H1 (cell line): ENCODE measurements at regions not wholly inside any gene's neighbourhood (a gene's known extent, or its start where the extent isn't known, plus 50 kb on each side); places are given as distances from the start of the nearest gene placed in this dataset.

ENCODE experiments used
- CTCF ChIA-PET: fragments of 300-600 bp; sonication (Branson Sonifier 250); formaldehyde crosslinking; loops from one replicate; lab custom pipeline; 2021; ENCODE audit not compliant: partially characterized antibody; lab: Charles Lee
- POLR2A ChIA-PET: fragments of 300-600 bp; sonication (Branson Sonifier 250); formaldehyde crosslinking; loops from one replicate; lab custom pipeline; 2021; ENCODE audit warnings: inconsistent platforms; ENCODE audit not compliant: partially characterized antibody; lab: Charles Lee
- DNase-seq, 2 experiments: peaks; one replicate each; pipeline versions ENCODE4 v3.0.0 to v3.0.0-alpha.2; 2010 to 2022; ENCODE audit warnings: low spot score in 2 of 2, low read depth in 1 of 2, mixed read lengths in 1 of 2
- FAIRE-seq: peaks from 2 replicates; lab custom pipeline; 2011; peaks lifted over from hg19 to GRCh38; lab: Jason Lieb, UNC
- H2AFZ ChIP-seq: 2 replicates; pipeline ENCODE4 v1.8.1; 2012; ENCODE audit warnings: low read length, inconsistent platforms
- H2AK5ac ChIP-seq: 2 replicates; pipeline ENCODE4 v1.6.1; 2013; ENCODE audit warnings: low read depth, low read length
- H2BK120ac ChIP-seq: replicated peaks from 2 replicates; pipeline ENCODE3; 2013; ENCODE audit warnings: low read depth, low read length, inconsistent platforms
- H2BK12ac ChIP-seq: 2 replicates; pipeline ENCODE4 v1.6.1; 2013; ENCODE audit warnings: low read depth, low read length
- H2BK15ac ChIP-seq: 2 replicates; pipeline ENCODE4 v1.6.1; 2013; ENCODE audit warnings: low read length
- H2BK20ac ChIP-seq: 2 replicates; pipeline ENCODE4 v1.6.1; 2013; ENCODE audit warnings: low read length
- H2BK5ac ChIP-seq: 2 replicates; pipeline ENCODE4 v1.6.1; 2013; ENCODE audit warnings: low read depth, low read length
- H3K14ac ChIP-seq: 2 replicates; pipeline ENCODE4 v1.6.1; 2013; ENCODE audit warnings: inconsistent platforms; ENCODE audit not compliant: insufficient read length
- H3K18ac ChIP-seq: 2 replicates; pipeline ENCODE4 v1.6.1; 2013; ENCODE audit warnings: low read length; ENCODE audit errors: extremely low read depth
- H3K23ac ChIP-seq: 2 replicates; pipeline ENCODE4 v1.6.1; 2013; ENCODE audit warnings: inconsistent platforms; ENCODE audit not compliant: insufficient read length
- H3K23me2 ChIP-seq: 2 replicates; pipeline ENCODE4 v1.6.1; 2013; ENCODE audit warnings: low read depth, low read length
- H3K27ac ChIP-seq: 2 replicates; pipeline ENCODE4 v1.6.1; 2011; ENCODE audit warnings: low read depth, low read length, inconsistent platforms
- H3K27me3 ChIP-seq, 4 experiments: replicated peaks in 1 of 4; 1 replicate in 1 of 4; 2 replicates in 3 of 4; pipeline versions ENCODE4 v1.6.1 to v1.8.1; 2011 to 2013; ENCODE audit warnings: low read length in 3 of 4, mild to moderate bottlenecking in 3 of 4, inconsistent platforms in 2 of 4, mixed read lengths in 2 of 4, moderate library complexity in 1 of 4; ENCODE audit not compliant: control insufficient read depth in 3 of 4, insufficient read depth in 3 of 4; ENCODE audit errors: extremely low read depth in 1 of 4
- H3K36me3 ChIP-seq, 4 experiments: 2 replicates each; pipeline versions ENCODE4 v1.6.1 to v1.8.1; 2011 to 2013; ENCODE audit warnings: mild to moderate bottlenecking in 4 of 4, low read length in 3 of 4, moderate library complexity in 2 of 4, control low read depth in 1 of 4, inconsistent platforms in 1 of 4; ENCODE audit not compliant: insufficient read depth in 4 of 4, control insufficient read depth in 2 of 4
- H3K4ac ChIP-seq: replicated peaks from 2 replicates; pipeline ENCODE3; 2013; ENCODE audit warnings: low read length, low read depth, mixed read lengths, inconsistent platforms; ENCODE audit not compliant: insufficient read length
- H3K4me1 ChIP-seq, 4 experiments: replicated peaks in 1 of 4; 1 replicate in 1 of 4; 2 replicates in 3 of 4; pipeline versions ENCODE4 v1.6.1 to v1.8.1; 2011 to 2013; ENCODE audit warnings: low read length in 3 of 4, inconsistent platforms in 2 of 4, mixed read lengths in 1 of 4; ENCODE audit not compliant: insufficient read depth in 4 of 4, control insufficient read depth in 3 of 4
- H3K4me2 ChIP-seq, 2 experiments: 2 replicates each; pipeline versions ENCODE4 v1.6.1 to v1.8.1; 2011 to 2013; ENCODE audit warnings: low read depth in 2 of 2, low read length in 2 of 2, control low read depth in 1 of 2, inconsistent platforms in 1 of 2, mild to moderate bottlenecking in 1 of 2; ENCODE audit not compliant: insufficient read depth in 1 of 2
- H3K4me3 ChIP-seq, 4 experiments: fragments of 200-600, 300-600 bp in 1 of 4; sonication (generic), shearing (Covaris generic), sonication (Bioruptor Twin) in 1 of 4; 2 replicates each; pipeline versions ENCODE4 v1.5.1 to v1.8.1; 2011 to 2016; ENCODE audit warnings: low read length in 4 of 4, low read depth in 3 of 4, control low read depth in 2 of 4, inconsistent platforms in 2 of 4, mild to moderate bottlenecking in 2 of 4, mixed read lengths in 1 of 4, moderate library complexity in 1 of 4; ENCODE audit not compliant: insufficient read depth in 2 of 4; ENCODE audit errors: extremely low read depth in 1 of 4
- H3K56ac ChIP-seq: replicated peaks from 2 replicates; pipeline ENCODE3; 2013; ENCODE audit warnings: low read depth, mild to moderate bottlenecking, mixed read lengths, low read length, inconsistent platforms; ENCODE audit not compliant: insufficient read length
- H3K79me1 ChIP-seq: 2 replicates; pipeline ENCODE4 v1.6.1; 2013; ENCODE audit warnings: low read depth, low read length, control low read depth
- H3K79me2 ChIP-seq, 2 experiments: 2 replicates each; pipeline versions ENCODE4 v1.6.1 to v1.8.1; 2012 to 2013; ENCODE audit warnings: low read length in 2 of 2, mild to moderate bottlenecking in 2 of 2, inconsistent platforms in 1 of 2; ENCODE audit not compliant: insufficient read depth in 2 of 2, control insufficient read depth in 1 of 2
- H3K9ac ChIP-seq, 4 experiments: replicated peaks in 1 of 4; 1 replicate in 1 of 4; 2 replicates in 3 of 4; pipeline versions ENCODE4 v1.6.1 to v1.8.1; 2011 to 2013; ENCODE audit warnings: low read depth in 3 of 4, low read length in 3 of 4, control low read depth in 2 of 4, mild to moderate bottlenecking in 2 of 4, moderate library complexity in 2 of 4, inconsistent platforms in 1 of 4; ENCODE audit errors: extremely low read depth in 1 of 4
- H3K9me3 ChIP-seq, 2 experiments: 2 replicates each; pipeline versions ENCODE4 v1.6.1 to v1.8.1; 2012 to 2013; ENCODE audit warnings: mild to moderate bottlenecking in 2 of 2, moderate library complexity in 2 of 2, control low read depth in 1 of 2, inconsistent platforms in 1 of 2, low read depth in 1 of 2, low read length in 1 of 2, mixed read lengths in 1 of 2; ENCODE audit not compliant: insufficient read depth in 2 of 2
- H4K20me1 ChIP-seq, 2 experiments: replicated peaks in 1 of 2; 2 replicates each; pipeline versions ENCODE3 to v1.8.1; 2011 to 2013; ENCODE audit warnings: inconsistent platforms in 2 of 2, low read length in 2 of 2, mild to moderate bottlenecking in 1 of 2; ENCODE audit not compliant: insufficient read depth in 2 of 2, control insufficient read depth in 1 of 2
- H4K5ac ChIP-seq: 2 replicates; pipeline ENCODE4 v1.6.1; 2013; ENCODE audit warnings: low read length, low read depth, mixed read lengths, inconsistent platforms; ENCODE audit not compliant: insufficient read length
- H4K8ac ChIP-seq: 2 replicates; pipeline ENCODE4 v1.8.0; 2013; ENCODE audit warnings: mild to moderate bottlenecking, moderate library complexity, low read length, inconsistent platforms; ENCODE audit not compliant: insufficient read depth; ENCODE audit errors: extremely low read depth
- H4K91ac ChIP-seq: replicated peaks from 2 replicates; pipeline ENCODE3; 2013; ENCODE audit warnings: low read length, mixed read lengths, inconsistent platforms; ENCODE audit not compliant: insufficient read length
- CEBPB ChIP-seq: IDR thresholded peaks from 2 replicates; pipeline ENCODE4 v1.6.1; 2012; ENCODE audit warnings: low read depth, low read length
- FOSL1 ChIP-seq: IDR thresholded peaks from 2 replicates; pipeline ENCODE4 v1.6.1; 2011; ENCODE audit warnings: mild to moderate bottlenecking, low read depth, low read length, moderate library complexity; ENCODE audit not compliant: insufficient read depth
- TBP ChIP-seq: IDR thresholded peaks from 2 replicates; pipeline ENCODE4 v1.6.1; 2011; ENCODE audit warnings: low read depth, low read length, improper control_type of control experiment
- WGBS, 2 experiments: shearing (Covaris generic) in 1 of 2; methylation state at CpG; one replicate each; pipeline versions ENCODE4 v1.1.6 to v1.1.7; 2013 to 2015; ENCODE audit warnings: low lambda C conversion rate in 2 of 2, mixed read lengths in 2 of 2, inconsistent platforms in 1 of 2, low coverage in 1 of 2, missing lambda C conversion rate in 1 of 2; ENCODE audit not compliant: insufficient replicate concordance in 2 of 2, insufficient coverage in 1 of 2, insufficient read length in 1 of 2; ENCODE audit errors: extremely low coverage in 1 of 2, missing lambda C conversion rate in 1 of 2; 5-methylcytosine and 5-hydroxymethylcytosine counted together

DNA sequence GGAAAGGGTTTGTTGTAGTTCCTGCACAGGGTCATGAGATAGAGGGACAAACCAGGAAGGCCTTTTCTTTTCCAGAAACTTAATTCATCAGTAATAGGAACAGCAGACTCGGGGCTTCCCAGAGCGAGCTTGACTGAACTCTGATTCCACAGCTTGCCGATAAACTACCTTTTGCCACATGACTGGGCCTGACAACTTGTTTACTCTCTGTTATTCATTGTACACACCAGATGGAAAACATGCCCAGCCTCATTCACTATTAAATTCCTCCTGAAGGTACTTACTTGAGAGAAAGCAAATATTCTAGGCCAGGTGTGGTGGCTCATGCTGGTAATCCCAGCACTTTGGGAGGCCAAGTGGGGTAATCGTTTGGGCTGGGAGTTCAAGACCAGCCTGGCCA is 77.1 kb upstream of the FGFR2 start:
- DNase-seq (no peak), FAIRE-seq (no peak)
- H4K5ac ChIP-seq = no peak overlapping the region
- H3K79me2 ChIP-seq = no peaks in the 10 kb centered on the region
- POLR2A ChIA-PET = no interaction called here
- no peak overlapping the region for H2BK15ac ChIP-seq
- no peak overlapping the region for H3K9ac ChIP-seq
- H3K27me3 ChIP-seq = no peaks in the 10 kb centered on the region
- no peak overlapping the region for H3K56ac ChIP-seq
- H3K18ac ChIP-seq = no peak overlapping the region
- no peak overlapping the region for H2BK12ac ChIP-seq
- H3K23me2 ChIP-seq = no peaks in the 10 kb centered on the region
- H4K20me1 ChIP-seq = no peaks in the 10 kb centered on the region
- no peak overlapping the region for H2AK5ac ChIP-seq
- 0 out of 8 replicates have a peak, but pooled peaks cover 0 to 3% (median 0%) of the 10 kb centered on the region in 4 experiments for H3K36me3 ChIP-seq
- no peak overlapping the region for H2BK20ac ChIP-seq
- H2BK120ac ChIP-seq = no peak overlapping the region
- CTCF ChIA-PET = interaction anchor here (1.0 to 1.9 kb wide), 2 partner anchors 12 to 22 kb away, joined by 5 to 8 read pairs; no protein-coding TSS in a partner anchor
- no peak overlapping the region for H4K8ac ChIP-seq
- 88% methylated on average over 4 of the region's 4 CpGs; no CpG with 5 or more reads in 1 of the 2 experiments for WGBS, 2 experiments
- no peak overlapping the region for H3K27ac ChIP-seq
- H3K9me3 ChIP-seq = peaks cover 10 to 14% of the 10 kb centered on the region in 2 experiments; a peak in 3 of 4 replicates
- H3K4me3 ChIP-seq = no peak overlapping the region
- H2AFZ ChIP-seq = no peak overlapping the region
- H3K14ac ChIP-seq = no peak overlapping the region
- no peaks in the 10 kb centered on the region for H3K4me1 ChIP-seq
- H3K4me2 ChIP-seq = no peak overlapping the region
- no peak overlapping the region for H4K91ac ChIP-seq
- no peak overlapping the region for H3K23ac ChIP-seq
- H2BK5ac ChIP-seq = no peak overlapping the region
- no peak overlapping the region for H3K4ac ChIP-seq
- no peaks in the 10 kb centered on the region for H3K79me1 ChIP-seq
- no peak for TF ChIP-seq CEBPB
- TF ChIP-seq FOSL1 = no peak
- TF ChIP-seq TBP = no peak
